Stomach (tissue), 4 donors: ENCODE measurements at regions not wholly inside any gene's neighbourhood (a gene's known extent, or its start where the extent isn't known, plus 50 kb on each side); places are given as distances from the start of the nearest gene placed in this dataset.

Experiments
- POLR2A ChIP-seq, 4 donors: fragments of 450-650 bp; IDR thresholded peaks; one replicate each; pipeline ENCODE4 v1.6.1; 2016; ENCODE audit warnings: antibody characterized with exemption in 4 of 4, control low read depth in 2 of 4, mild to moderate bottlenecking in 1 of 4, moderate library complexity in 1 of 4
- POLR2AphosphoS5 ChIP-seq, 3 donors: sonication (generic); formaldehyde crosslinking; IDR thresholded peaks; one replicate each; pipeline ENCODE4 v1.6.1; 2016; ENCODE audit warnings: antibody characterized with exemption in 3 of 3

- TF ChIP-seq POLR2AphosphoS5 (IDR thresholded peaks at IDR 0.05) (no peak), POLR2A (IDR thresholded peaks at IDR 0.05) (no peak)
Observed at GRCh38 chr2:119049968-119050704, 108.1 kb downstream of the MARCO start.
